Esophagus squamous epithelium (tissue), 5 donors: ENCODE measurements at regions not wholly inside any gene's neighbourhood (a gene's known extent, or its start where the extent isn't known, plus 50 kb on each side); places are given as distances from the start of the nearest gene placed in this dataset.

Experiments used
- DNase-seq: peaks from one replicate; lab custom pipeline; 2025; lab: John Stamatoyannopoulos, UW
- H3K27ac ChIP-seq, 4 donors: fragments of 200-600 bp; sonication (generic); one replicate each; pipeline ENCODE4 v1.5.1; 2016 to 2019; ENCODE audit warnings: mild to moderate bottlenecking in 1 of 4
- H3K27me3 ChIP-seq, 4 donors: fragments of 200-600 bp; sonication (generic); 1 replicate in 3 of 4; 2 replicates in 1 of 4; pipeline versions ENCODE4 v1.5.1 to v1.6.0; 2017 to 2021; ENCODE audit warnings: antibody characterized with exemption in 1 of 4
- H3K36me3 ChIP-seq, 3 donors: fragments of 200-600 bp; sonication (generic); one replicate each; pipeline ENCODE4 v1.5.1; 2016 to 2019
- H3K4me1 ChIP-seq, 3 donors: fragments of 200-600 bp; sonication (generic); one replicate each; pipeline ENCODE4 v1.5.1; 2017 to 2019
- H3K4me3 ChIP-seq, 4 donors: fragments of 200-600 bp; sonication (generic); 1 replicate in 3 of 4; 2 replicates in 1 of 4; pipeline ENCODE4 v1.5.1; 2016 to 2019; ENCODE audit warnings: mild to moderate bottlenecking in 2 of 4, moderate library complexity in 1 of 4
- H3K9me3 ChIP-seq, 3 donors: fragments of 200-600 bp; sonication (generic); one replicate each; pipeline ENCODE4 v1.5.1; 2016 to 2019
- POLR2A ChIP-seq, 4 donors: fragments of 450-650 bp; IDR thresholded peaks; one replicate each; pipeline ENCODE4 v1.6.1; 2017; ENCODE audit warnings: antibody characterized with exemption in 4 of 4, mild to moderate bottlenecking in 4 of 4, moderate library complexity in 3 of 4
- WGBS, 2 donors: methylation state at CpG; one replicate each; pipeline ENCODE4 v1.1.5; 2018; 5-methylcytosine and 5-hydroxymethylcytosine counted together
- intact Hi-C: fragments of 100-400 bp; cut with DNase I; formaldehyde crosslinking; loops from one replicate; pipeline ENCODE4 v1.15.0; 2022
- TF ChIP-seq, protein P1 (sequence below), 6 experiments: fragments of 450-650 bp in 4 of 6; fragments of 200-600 bp in 2 of 6; sonication (generic) in 2 of 6; IDR thresholded peaks; one replicate each; pipeline ENCODE4 v1.5.1; 2016 to 2019; ENCODE audit warnings: antibody characterized with exemption in 6 of 6, mild to moderate bottlenecking in 4 of 6, moderate library complexity in 4 of 6
- donor health status: DM: yes; HTN: yes; CAD: no.

DNA sequence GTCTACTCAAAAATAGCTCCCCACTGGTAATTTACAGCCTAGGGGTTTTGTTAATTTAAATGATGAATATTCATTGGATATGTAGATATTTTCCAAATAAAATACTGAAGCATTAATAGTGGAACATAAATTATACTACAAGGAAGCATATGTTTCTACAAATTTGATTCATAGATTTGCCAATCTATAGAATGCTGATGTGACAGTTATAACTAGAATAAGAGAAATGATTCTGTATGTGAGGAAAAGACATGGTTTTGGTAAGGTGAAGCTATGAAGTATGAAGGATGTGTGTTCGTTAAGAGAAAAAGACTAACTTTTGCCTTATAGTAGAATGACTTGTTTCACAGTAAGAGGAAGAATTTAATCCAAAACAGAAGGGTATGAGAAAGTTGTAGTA is 61.3 kb downstream of the IARS1 start:
- intact Hi-C loops = no loop called here
- no peak for TF ChIP-seq POLR2A (IDR thresholded peaks at IDR 0.05)
- TF ChIP-seq, protein P1, sequence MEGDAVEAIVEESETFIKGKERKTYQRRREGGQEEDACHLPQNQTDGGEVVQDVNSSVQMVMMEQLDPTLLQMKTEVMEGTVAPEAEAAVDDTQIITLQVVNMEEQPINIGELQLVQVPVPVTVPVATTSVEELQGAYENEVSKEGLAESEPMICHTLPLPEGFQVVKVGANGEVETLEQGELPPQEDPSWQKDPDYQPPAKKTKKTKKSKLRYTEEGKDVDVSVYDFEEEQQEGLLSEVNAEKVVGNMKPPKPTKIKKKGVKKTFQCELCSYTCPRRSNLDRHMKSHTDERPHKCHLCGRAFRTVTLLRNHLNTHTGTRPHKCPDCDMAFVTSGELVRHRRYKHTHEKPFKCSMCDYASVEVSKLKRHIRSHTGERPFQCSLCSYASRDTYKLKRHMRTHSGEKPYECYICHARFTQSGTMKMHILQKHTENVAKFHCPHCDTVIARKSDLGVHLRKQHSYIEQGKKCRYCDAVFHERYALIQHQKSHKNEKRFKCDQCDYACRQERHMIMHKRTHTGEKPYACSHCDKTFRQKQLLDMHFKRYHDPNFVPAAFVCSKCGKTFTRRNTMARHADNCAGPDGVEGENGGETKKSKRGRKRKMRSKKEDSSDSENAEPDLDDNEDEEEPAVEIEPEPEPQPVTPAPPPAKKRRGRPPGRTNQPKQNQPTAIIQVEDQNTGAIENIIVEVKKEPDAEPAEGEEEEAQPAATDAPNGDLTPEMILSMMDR (IDR thresholded peaks at IDR 0.05) = no peak
- Histone ChIP-seq H3K36me3 (peaks cover 0 to 94% (median 4%) of the 10 kb centered on the region in 3 donors), H3K4me3 (no peak overlapping the region), H3K9me3 (no peaks in the 10 kb centered on the region), H3K4me1 (no peaks in the 10 kb centered on the region), H3K27me3 (no peaks in the 10 kb centered on the region), H3K27ac (no peak overlapping the region)
- DNase-seq = no peak
- WGBS, 2 donors = 71 to 82% methylated on average over 1 of the region's 1 CpG

DNA sequence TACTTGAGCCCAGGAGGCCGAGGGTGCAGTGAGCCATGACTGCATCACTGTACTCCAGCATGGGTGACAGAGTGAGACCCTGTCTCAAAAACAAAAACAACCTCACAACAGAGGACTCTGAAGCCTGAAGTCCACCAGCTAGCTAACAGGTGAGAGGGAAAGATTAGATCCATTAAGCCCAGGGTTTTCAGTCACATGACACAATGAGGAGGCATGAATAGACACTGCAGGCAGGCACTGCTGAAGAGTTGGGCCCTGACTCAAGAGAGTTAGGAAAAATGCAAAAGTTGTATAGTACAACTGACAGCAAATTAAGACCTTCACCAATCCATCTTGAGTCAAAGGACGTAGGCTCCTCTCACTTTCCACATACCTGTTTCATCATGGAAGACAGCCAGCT is 64.9 kb downstream of the IARS1 start:
- Histone ChIP-seq H3K27ac (no peak overlapping the region), H3K36me3 (peaks cover 4 to 89% (median 7%) of the 10 kb centered on the region in 3 donors), H3K9me3 (no peaks in the 10 kb centered on the region), H3K4me1 (no peaks in the 10 kb centered on the region), H3K27me3 (no peaks in the 10 kb centered on the region), H3K4me3 (no peak overlapping the region)
- intact Hi-C loops = no loop called here
- WGBS, 2 donors = 88 to 94% methylated on average over 2 of the region's 2 CpGs
- no peak for DNase-seq
- TF ChIP-seq POLR2A (IDR thresholded peaks at IDR 0.05) = no peak
- TF ChIP-seq, protein P1 (IDR thresholded peaks at IDR 0.05) = no peak

DNA sequence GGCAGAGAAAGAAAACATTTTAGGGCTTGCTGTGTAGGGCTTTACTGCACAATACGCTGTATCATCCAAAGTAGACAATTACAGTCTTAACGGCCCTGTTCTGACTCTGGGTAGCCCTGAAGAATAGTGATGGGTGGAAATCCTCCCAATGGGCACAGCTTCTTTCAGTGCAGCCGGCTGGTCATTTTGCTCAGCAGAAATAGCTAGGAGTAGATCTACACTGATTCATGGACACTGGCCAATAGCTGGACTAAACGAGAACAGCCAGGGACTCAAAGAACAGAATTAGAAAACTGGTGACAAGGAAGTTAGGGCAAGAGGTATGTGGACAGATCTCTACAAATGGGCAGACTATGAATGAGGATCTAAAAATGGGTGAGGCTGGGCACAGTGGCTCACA is 69.3 kb downstream of the IARS1 start:
- H3K4me1 ChIP-seq = no peaks in the 10 kb centered on the region
- no peak overlapping the region for H3K4me3 ChIP-seq
- no peak for DNase-seq
- 80 to 93% methylated on average over 3 to 4 of the region's 4 CpGs for WGBS, 2 donors
- no peaks in the 10 kb centered on the region for H3K27me3 ChIP-seq
- H3K9me3 ChIP-seq = no peaks in the 10 kb centered on the region
- H3K27ac ChIP-seq = no peak overlapping the region
- no peak for TF ChIP-seq POLR2A (IDR thresholded peaks at IDR 0.05)
- TF ChIP-seq, protein P1 (IDR thresholded peaks at IDR 0.05) = no peak
- intact Hi-C loops = no loop called here
- H3K36me3 ChIP-seq = peaks cover 15 to 85% (median 18%) of the 10 kb centered on the region in 3 donors

DNA sequence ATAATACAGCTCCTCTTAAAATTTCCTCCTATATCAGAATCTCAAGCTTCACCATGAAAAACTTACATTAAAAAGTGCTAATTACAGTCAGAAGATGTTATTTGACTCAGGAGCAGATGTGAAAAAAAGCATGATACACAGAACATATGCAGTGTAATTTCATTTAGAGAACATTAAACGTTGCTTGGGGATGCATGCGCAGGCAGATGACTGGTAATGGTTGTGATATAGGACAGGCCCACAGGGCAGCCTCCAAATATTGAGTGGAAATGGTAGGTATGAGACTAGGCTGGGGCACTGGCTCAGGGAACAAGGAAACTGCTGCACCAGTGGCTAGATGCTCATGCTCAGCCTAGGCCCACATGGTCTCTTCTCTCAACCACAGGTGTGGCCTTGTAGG is 69.7 kb downstream of the IARS1 start:
- Histone ChIP-seq H3K27me3 (no peaks in the 10 kb centered on the region), H3K27ac (no peak overlapping the region), H3K4me1 (no peaks in the 10 kb centered on the region), H3K9me3 (no peaks in the 10 kb centered on the region), H3K36me3 (peaks cover 15 to 81% (median 18%) of the 10 kb centered on the region in 3 donors), H3K4me3 (no peak overlapping the region)
- intact Hi-C loops = no loop called here
- no peak for TF ChIP-seq POLR2A (IDR thresholded peaks at IDR 0.05)
- TF ChIP-seq, protein P1 (IDR thresholded peaks at IDR 0.05) = no peak
- DNase-seq = no peak
- WGBS, 2 donors = 80 to 89% methylated on average over 2 of the region's 2 CpGs

DNA sequence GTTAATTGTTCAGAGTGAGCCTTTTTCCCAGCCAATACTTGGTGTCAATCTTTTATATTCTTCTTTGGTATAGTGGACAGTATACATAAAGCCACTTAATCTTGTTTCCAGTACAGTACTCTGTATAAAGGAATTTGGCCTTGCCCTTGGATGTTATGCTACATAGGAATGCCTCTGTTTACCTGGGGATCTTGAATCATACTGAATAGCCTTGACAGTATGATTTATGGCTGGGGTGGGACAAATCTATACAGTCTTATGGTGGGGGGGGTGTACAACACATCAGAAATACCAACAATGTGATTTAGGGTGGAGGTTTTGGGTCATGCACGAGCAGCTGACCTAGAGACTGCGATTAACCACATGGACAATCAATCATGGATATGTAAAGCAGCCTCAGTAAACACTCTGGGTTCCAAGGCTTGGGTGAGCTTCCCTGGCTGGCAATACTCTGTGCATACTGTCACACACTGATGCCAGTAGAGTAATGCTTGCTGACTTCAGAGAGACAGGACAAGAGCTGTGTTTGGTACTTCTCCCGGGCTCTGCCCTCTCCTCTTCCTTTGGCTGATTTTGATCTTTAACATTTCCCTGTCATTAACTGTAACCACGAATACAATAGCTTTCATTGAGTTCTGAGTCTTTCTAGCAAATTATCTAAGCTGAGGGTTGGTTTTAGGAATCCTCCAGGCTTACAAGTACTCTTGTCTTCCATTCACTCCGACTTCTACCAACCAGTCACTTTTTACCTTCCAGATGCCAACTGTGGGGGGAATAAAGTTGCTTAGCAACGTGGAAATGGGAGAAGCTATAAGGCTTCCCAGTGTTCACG is 84.6 kb downstream of the IARS1 start:
- intact Hi-C loops = no loop called here
- no peaks in the 10 kb centered on the region for H3K4me1 ChIP-seq
- WGBS, 2 donors = 81 to 84% methylated on average over 7 of the region's 7 CpGs

More for the DNA sequence above, 84.6 kb downstream of the IARS1 start:
- DNase-seq = no peak
- H3K27me3 ChIP-seq = no peaks in the 10 kb centered on the region
- H3K36me3 ChIP-seq = peaks cover 9 to 63% (median 20%) of the 10 kb centered on the region in 3 donors
- no peak for TF ChIP-seq POLR2A (IDR thresholded peaks at IDR 0.05)
- TF ChIP-seq, protein P1 (IDR thresholded peaks at IDR 0.05) = no peak
- H3K4me3 ChIP-seq = no peak overlapping the region
- no peak overlapping the region for H3K27ac ChIP-seq
- H3K9me3 ChIP-seq = no peaks in the 10 kb centered on the region
